ENCODE measurements at regions not wholly inside any gene's neighbourhood (a gene's known extent, or its start where the extent isn't known, plus 50 kb on each side); places are given as distances from the start of the nearest gene placed in this dataset.

GRCh38 chr4:119743644-119744043, 115.0 kb upstream of the PDE5A start:
- TF ChIP-seq CTCF (IDR thresholded peaks at IDR 0.05): no peak
- TF ChIP-seq POLR2A (IDR thresholded peaks at IDR 0.05): no peak

All from adrenal gland (tissue), 5 donors.